ENCODE measurements at regions not wholly inside any gene's neighbourhood (a gene's known extent, or its start where the extent isn't known, plus 50 kb on each side); places are given as distances from the start of the nearest gene placed in this dataset.

DNA sequence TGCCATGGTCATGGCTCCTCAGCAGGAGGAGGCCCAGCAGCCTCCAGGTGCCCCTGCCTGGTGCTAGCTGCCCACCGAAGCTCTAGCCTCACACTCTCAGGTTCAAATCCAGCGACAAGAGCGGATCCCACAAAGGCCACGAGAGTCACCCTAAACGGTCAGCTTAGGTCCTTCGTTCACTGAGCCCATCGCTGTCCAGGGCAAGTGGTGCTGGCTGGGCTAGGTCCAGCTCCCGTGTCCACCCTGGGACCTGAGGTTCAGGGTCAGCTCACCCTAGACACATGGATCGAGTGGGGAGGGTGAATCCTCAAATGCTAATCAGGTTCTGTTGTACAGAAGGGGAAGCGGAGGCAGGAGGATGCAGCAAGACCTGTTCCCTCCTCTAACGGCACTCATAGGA is 171.9 kb upstream of the SULF2 start:
- no peak overlapping the region for H3K27ac ChIP-seq
- TF ChIP-seq ZFX (IDR thresholded peaks at IDR 0.05) = no peak
- TF ChIP-seq, protein P1, sequence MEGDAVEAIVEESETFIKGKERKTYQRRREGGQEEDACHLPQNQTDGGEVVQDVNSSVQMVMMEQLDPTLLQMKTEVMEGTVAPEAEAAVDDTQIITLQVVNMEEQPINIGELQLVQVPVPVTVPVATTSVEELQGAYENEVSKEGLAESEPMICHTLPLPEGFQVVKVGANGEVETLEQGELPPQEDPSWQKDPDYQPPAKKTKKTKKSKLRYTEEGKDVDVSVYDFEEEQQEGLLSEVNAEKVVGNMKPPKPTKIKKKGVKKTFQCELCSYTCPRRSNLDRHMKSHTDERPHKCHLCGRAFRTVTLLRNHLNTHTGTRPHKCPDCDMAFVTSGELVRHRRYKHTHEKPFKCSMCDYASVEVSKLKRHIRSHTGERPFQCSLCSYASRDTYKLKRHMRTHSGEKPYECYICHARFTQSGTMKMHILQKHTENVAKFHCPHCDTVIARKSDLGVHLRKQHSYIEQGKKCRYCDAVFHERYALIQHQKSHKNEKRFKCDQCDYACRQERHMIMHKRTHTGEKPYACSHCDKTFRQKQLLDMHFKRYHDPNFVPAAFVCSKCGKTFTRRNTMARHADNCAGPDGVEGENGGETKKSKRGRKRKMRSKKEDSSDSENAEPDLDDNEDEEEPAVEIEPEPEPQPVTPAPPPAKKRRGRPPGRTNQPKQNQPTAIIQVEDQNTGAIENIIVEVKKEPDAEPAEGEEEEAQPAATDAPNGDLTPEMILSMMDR (conservative IDR thresholded peaks at IDR 0.05) = no peak

DNA sequence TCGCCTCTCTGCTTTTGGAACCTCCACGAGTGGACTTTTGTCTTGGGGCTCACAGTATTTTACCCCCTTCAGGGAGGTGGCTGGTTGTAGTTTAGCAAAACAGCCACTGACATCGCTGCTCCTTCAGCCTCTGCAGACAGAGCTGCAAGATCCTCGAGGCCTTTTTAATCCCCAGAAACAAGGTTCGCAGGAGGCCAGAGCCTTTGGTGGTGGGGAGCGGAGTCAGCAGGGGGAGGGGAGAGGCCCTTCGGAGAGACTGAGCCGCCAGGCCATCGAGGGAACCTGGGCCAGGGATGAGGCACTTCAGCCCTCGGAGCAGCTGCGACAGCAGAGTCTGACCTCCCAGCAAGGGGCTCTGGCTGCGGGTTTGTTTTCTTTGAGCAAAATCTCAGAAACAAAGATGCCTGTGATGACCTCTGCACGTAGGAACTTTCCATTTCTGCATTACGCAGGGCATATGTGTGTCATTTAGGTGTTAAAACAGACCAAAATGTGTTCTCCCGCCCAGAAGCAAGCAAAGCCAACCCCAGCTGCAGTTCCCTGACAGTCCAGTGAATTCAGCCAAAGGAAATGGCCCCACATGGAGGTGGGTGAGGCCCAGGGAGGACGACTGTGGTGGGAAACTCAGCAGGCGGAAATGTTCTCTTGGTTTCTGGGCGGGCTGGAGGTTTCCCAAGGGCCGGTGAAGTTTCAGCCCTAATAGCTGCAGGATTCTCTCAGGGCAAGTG is 171.2 kb upstream of the SULF2 start:
- TF ChIP-seq, protein P1 (conservative IDR thresholded peaks at IDR 0.05) = no peak
- no peak for TF ChIP-seq ZFX (IDR thresholded peaks at IDR 0.05)
- H3K27ac ChIP-seq = no peak overlapping the region

DNA sequence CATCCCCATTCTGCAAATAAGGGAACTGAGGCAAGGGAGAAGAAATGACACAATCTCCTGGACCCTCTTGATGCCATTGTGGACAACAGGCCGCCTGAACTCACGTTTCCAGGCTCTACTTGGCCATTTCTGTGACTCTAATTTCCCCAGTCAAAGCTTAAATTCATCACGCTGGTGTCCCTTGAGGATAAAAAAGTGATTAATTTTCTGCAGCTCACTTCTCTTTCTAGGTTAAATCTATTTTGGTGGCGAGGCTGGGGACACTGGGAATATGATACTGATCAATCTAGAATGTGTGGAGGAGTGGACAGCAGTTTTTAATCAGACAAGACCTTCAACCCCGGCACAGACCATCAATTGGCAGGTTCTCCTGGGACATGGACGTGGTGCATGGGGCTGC is 168.2 kb upstream of the SULF2 start:
- no peak overlapping the region for H3K27ac ChIP-seq
- TF ChIP-seq ZFX (IDR thresholded peaks at IDR 0.05) = no peak
- TF ChIP-seq, protein P1 (conservative IDR thresholded peaks at IDR 0.05) = no peak

DNA sequence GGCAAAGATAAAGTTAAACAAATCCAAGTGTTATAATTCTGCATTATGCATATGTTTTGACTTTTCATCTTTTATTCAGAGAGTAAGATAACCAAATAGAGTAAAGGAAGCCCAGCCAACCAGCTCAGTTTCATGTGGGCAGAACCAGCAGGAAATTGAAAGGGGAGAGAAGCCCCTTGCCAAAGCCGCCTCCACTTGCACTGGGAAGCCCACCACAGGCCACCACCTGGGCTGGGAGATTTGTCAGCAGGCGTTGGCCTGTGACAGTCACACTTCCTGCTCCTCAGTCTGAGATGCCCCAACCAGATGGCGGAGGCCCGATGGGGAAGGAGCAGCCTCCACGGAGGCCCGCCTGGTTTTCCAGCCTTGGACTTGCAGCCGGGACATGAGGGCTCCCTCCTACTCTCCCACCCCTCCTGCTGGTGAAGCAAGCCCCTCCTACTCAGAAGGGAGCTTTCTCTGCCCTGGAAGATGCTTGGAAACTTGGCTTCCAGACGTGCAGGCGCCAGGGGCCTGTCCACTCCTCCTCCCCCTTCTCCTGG is 166.8 kb upstream of the SULF2 start:
- H3K27ac ChIP-seq = no peak overlapping the region
- no peak for TF ChIP-seq ZFX (IDR thresholded peaks at IDR 0.05)
- TF ChIP-seq, protein P1 (conservative IDR thresholded peaks at IDR 0.05) = no peak

DNA sequence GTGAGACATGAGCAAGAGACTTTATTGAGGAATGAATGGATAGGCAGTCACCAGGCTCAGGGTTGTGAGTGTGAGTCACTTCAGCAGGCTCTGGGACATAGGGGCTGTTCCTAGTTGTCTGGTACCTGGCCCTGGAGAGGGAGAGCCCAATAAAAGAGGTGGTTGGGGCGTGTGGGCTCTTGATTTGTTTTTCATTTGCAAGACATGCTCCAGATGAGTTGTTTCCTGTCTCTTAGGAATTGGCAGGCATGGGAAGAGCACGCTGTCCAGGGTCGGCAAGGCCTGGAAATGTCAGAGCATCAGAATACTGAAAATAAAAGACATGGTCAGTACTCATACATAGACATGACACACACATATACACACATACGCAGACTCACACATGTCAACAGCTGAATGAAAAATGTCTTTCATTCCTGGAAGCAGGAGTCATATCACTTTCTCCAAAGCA is 166.3 kb upstream of the SULF2 start:
- H3K27ac ChIP-seq = no peak overlapping the region
- TF ChIP-seq, protein P1 (conservative IDR thresholded peaks at IDR 0.05) = no peak
- no peak for TF ChIP-seq ZFX (IDR thresholded peaks at IDR 0.05)

DNA sequence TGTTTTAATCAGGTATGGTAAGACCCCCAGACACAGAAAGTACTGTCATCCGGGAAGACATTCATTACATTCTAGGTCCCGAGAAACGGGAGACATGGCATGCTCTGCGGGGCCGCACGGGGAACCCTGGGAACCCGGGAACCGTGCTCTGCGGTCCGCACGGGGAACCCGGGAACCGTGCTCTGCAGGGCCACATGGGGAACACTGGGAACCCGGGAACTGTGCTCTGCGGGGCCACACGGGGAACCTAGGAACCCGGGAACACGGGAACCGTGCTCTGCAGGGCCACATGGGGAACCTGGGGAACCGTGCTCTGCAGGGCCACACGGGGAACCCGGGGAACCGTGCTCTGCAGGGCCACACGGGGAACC is 165.6 kb upstream of the SULF2 start:
- TF ChIP-seq, protein P1 (conservative IDR thresholded peaks at IDR 0.05) = no peak
- TF ChIP-seq ZFX (IDR thresholded peaks at IDR 0.05) = no peak
- no peak overlapping the region for H3K27ac ChIP-seq

DNA sequence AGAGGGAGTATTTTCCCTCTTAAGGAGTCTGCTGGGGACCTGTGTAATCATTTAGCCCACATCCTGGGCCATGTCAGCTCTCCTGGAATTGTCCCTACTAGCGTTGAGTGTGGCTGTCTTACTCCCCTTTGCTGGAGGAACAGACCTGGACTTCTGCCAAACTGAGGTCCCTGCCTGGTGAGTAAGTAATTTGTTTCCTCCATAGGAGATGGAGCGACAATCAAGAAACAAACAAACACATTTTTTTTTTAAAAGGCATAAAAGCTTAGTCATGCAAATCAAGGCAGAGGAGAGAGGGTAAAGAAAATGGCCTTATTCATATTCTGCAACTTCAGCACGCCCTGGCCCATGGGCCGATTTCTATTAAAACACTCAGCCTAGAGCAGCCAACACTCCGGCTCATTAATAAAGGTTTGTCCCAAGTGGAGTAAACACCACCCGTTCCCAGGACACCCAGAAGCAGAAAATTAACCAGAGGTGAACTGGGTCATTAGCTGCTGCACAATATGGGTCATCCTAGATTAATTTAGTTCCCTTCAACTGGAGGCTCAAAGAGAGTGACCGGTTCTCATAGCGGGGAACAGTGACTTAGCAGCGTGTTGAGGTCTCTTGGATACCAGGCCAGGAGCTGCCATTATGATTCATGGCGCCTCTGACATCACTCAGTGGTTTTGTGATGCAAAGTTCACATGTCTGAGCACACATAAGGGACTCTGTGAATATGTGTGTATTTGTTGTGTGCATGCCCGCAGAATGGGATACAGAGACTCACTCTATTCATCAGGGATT is 165.0 kb upstream of the SULF2 start:
- TF ChIP-seq ZFX (IDR thresholded peaks at IDR 0.05) = no peak
- TF ChIP-seq, protein P1 (conservative IDR thresholded peaks at IDR 0.05) = no peak
- H3K27ac ChIP-seq = no peak overlapping the region

Data from C4-2B (cell line).